ENCODE measurements at regions not wholly inside any gene's neighbourhood (a gene's known extent, or its start where the extent isn't known, plus 50 kb on each side); places are given as distances from the start of the nearest gene placed in this dataset.

GRCh38 chr16:8158051-8158450, 432.3 kb downstream of the TMEM114 start:
- TF ChIP-seq, protein P1, sequence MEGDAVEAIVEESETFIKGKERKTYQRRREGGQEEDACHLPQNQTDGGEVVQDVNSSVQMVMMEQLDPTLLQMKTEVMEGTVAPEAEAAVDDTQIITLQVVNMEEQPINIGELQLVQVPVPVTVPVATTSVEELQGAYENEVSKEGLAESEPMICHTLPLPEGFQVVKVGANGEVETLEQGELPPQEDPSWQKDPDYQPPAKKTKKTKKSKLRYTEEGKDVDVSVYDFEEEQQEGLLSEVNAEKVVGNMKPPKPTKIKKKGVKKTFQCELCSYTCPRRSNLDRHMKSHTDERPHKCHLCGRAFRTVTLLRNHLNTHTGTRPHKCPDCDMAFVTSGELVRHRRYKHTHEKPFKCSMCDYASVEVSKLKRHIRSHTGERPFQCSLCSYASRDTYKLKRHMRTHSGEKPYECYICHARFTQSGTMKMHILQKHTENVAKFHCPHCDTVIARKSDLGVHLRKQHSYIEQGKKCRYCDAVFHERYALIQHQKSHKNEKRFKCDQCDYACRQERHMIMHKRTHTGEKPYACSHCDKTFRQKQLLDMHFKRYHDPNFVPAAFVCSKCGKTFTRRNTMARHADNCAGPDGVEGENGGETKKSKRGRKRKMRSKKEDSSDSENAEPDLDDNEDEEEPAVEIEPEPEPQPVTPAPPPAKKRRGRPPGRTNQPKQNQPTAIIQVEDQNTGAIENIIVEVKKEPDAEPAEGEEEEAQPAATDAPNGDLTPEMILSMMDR (IDR thresholded peaks at IDR 0.05; ENCODE audit: insufficient read depth in 1 of 2, low read depth in 1 of 2, low read length in 1 of 2, severe bottlenecking in 1 of 2, unreplicated experiment in 1 of 2) = no peak
- ChIA-PET POLR2A (no interaction called here), CTCF (no interaction called here)
- H3K36me3 Mint-ChIP-seq (ENCODE audit: insufficient read depth, unreplicated experiment) = no peaks in the 10 kb centered on the region
- peaks cover 11% of the 10 kb centered on the region for H3K27me3 Mint-ChIP-seq (ENCODE audit: insufficient read depth, unreplicated experiment)
- no peak overlapping the region for H3K4me3 Mint-ChIP-seq (ENCODE audit: unreplicated experiment)
- no peak overlapping the region for H3K4me3 ChIP-seq (ENCODE audit: low read depth, low read length)
- H3K36me3 ChIP-seq (ENCODE audit: control insufficient read depth, insufficient read depth, low read length) = no peaks in the 10 kb centered on the region
- no peaks in the 10 kb centered on the region for H3K4me1 ChIP-seq
- no peaks in the 10 kb centered on the region for H3K9me3 ChIP-seq
- H3K9me3 Mint-ChIP-seq (ENCODE audit: unreplicated experiment) = peaks cover 7% of the 10 kb centered on the region
- no peaks in the 10 kb centered on the region for H3K27me3 ChIP-seq (replicated peaks; ENCODE audit: control insufficient read depth, insufficient read depth, low read length)
- DNase-seq = no peak
- no TSS peak for BruUV-seq (replicated peaks)
- intact Hi-C loops (cut with micrococcal nuclease; ENCODE audit: unreplicated experiment) = no loop called here
- H3K4me1 Mint-ChIP-seq (ENCODE audit: low read depth, unreplicated experiment) = no peaks in the 10 kb centered on the region
- no peak overlapping the region for H3K27ac Mint-ChIP-seq (ENCODE audit: unreplicated experiment)

- BruUV-seq (replicated peaks) = no TSS peak
- ChIA-PET CTCF (no interaction called here), POLR2A (no interaction called here)
- Mint-ChIP-seq H3K9me3 (ENCODE audit: unreplicated experiment) (peaks cover 7% of the 10 kb centered on the region), H3K27ac (ENCODE audit: unreplicated experiment) (no peak overlapping the region), H3K4me1 (ENCODE audit: low read depth, unreplicated experiment) (no peaks in the 10 kb centered on the region), H3K27me3 (ENCODE audit: insufficient read depth, unreplicated experiment) (peaks cover 8% of the 10 kb centered on the region), H3K36me3 (ENCODE audit: insufficient read depth, unreplicated experiment) (no peaks in the 10 kb centered on the region), H3K4me3 (ENCODE audit: unreplicated experiment) (no peak overlapping the region)
- TF ChIP-seq, protein P1 (IDR thresholded peaks at IDR 0.05; ENCODE audit: insufficient read depth in 1 of 2, low read depth in 1 of 2, low read length in 1 of 2, severe bottlenecking in 1 of 2, unreplicated experiment in 1 of 2) = no peak
- intact Hi-C loops (cut with micrococcal nuclease; ENCODE audit: unreplicated experiment) = no loop called here
- Histone ChIP-seq H3K9me3 (no peaks in the 10 kb centered on the region), H3K4me3 (ENCODE audit: low read depth, low read length) (no peak overlapping the region), H3K4me1 (no peaks in the 10 kb centered on the region), H3K36me3 (ENCODE audit: control insufficient read depth, insufficient read depth, low read length) (no peaks in the 10 kb centered on the region), H3K27me3 (replicated peaks; ENCODE audit: control insufficient read depth, insufficient read depth, low read length) (no peaks in the 10 kb centered on the region)
- no peak for DNase-seq
These were observed 435.0 kb downstream of the TMEM114 start for GRCh38 chr16:8155275-8155674.

GRCh38 chr16:8146256-8147012, 443.9 kb downstream of the TMEM114 start:
- Mint-ChIP-seq H3K4me3 (ENCODE audit: unreplicated experiment) (no peak overlapping the region), H3K36me3 (ENCODE audit: insufficient read depth, unreplicated experiment) (no peaks in the 10 kb centered on the region), H3K27ac (ENCODE audit: unreplicated experiment) (no peak overlapping the region), H3K4me1 (ENCODE audit: low read depth, unreplicated experiment) (no peaks in the 10 kb centered on the region), H3K27me3 (ENCODE audit: insufficient read depth, unreplicated experiment) (peaks cover 12% of the 10 kb centered on the region), H3K9me3 (ENCODE audit: unreplicated experiment) (no peaks in the 10 kb centered on the region)
- H3K9me3 ChIP-seq = no peaks in the 10 kb centered on the region
- H3K4me1 ChIP-seq = no peaks in the 10 kb centered on the region
- ChIA-PET POLR2A (no interaction called here), CTCF (no interaction called here)
- no peaks in the 10 kb centered on the region for H3K27me3 ChIP-seq (replicated peaks; ENCODE audit: control insufficient read depth, insufficient read depth, low read length)
- no peak overlapping the region for H3K4me3 ChIP-seq (ENCODE audit: low read depth, low read length)
- BruUV-seq (replicated peaks) = no TSS peak
- H3K36me3 ChIP-seq (ENCODE audit: control insufficient read depth, insufficient read depth, low read length) = no peaks in the 10 kb centered on the region
- TF ChIP-seq, protein P1 (IDR thresholded peaks at IDR 0.05; ENCODE audit: insufficient read depth in 1 of 2, low read depth in 1 of 2, low read length in 1 of 2, severe bottlenecking in 1 of 2, unreplicated experiment in 1 of 2) = no peak
- DNase-seq = no peak
- intact Hi-C loops (cut with micrococcal nuclease; ENCODE audit: unreplicated experiment) = no loop called here

Measured in Caco-2 (cell line).